CD4-positive, alpha-beta T cell treated with Interferon alpha-2 for 1 hour (primary cell): ENCODE measurements at regions not wholly inside any gene's neighbourhood (a gene's known extent, or its start where the extent isn't known, plus 50 kb on each side); places are given as distances from the start of the nearest gene placed in this dataset.
"Not testable (repeated sequence)": the region's sequence is repeated elsewhere in the genome, so short reads cannot be mapped to it uniquely, and the experiment has no call there.

ENCODE experiments used
- DNase-seq, 2 donors: peaks; one replicate each; pipeline ENCODE4 v3.0.0-alpha.2; 2020 to 2022

GRCh38 chr7:9231630-9232121 lies 798.3 kb downstream of the NXPH1 start:
- no peak for DNase-seq

GRCh38 chr7:9240001-9240400 lies 806.6 kb downstream of the NXPH1 start:
- DNase-seq: no peak

GRCh38 chr7:9241826-9242225 lies 808.4 kb downstream of the NXPH1 start:
- DNase-seq: no peak

GRCh38 chr7:9242636-9243035 lies 809.2 kb downstream of the NXPH1 start:
- no peak for DNase-seq

- DNase-seq: no peak
These were observed 817.5 kb downstream of the NXPH1 start for GRCh38 chr7:9250876-9251275.

GRCh38 chr7:9264395-9264794 lies 831.0 kb downstream of the NXPH1 start:
- no peak for DNase-seq

- DNase-seq: no peak
These were observed 846.7 kb downstream of the NXPH1 start for GRCh38 chr7:9280088-9280487.

- DNase-seq: no peak
These were observed 849.8 kb downstream of the NXPH1 start for GRCh38 chr7:9283246-9283645.

- DNase-seq: no peak
These were observed 869.0 kb downstream of the NXPH1 start for GRCh38 chr7:9302436-9302835.

GRCh38 chr7:9307131-9307530 lies 873.7 kb downstream of the NXPH1 start:
- DNase-seq: no peak

GRCh38 chr7:9324513-9324912 lies 891.1 kb downstream of the NXPH1 start:
- DNase-seq: no peak

- DNase-seq: no peak
These were observed 894.9 kb downstream of the NXPH1 start for GRCh38 chr7:9328296-9328695.

- no peak for DNase-seq
These were observed 916.2 kb downstream of the NXPH1 start for GRCh38 chr7:9349625-9350024.

GRCh38 chr7:9391221-9391620 lies 957.8 kb downstream of the NXPH1 start:
- DNase-seq: no peak

- DNase-seq: no peak
These were observed 958.6 kb downstream of the NXPH1 start for GRCh38 chr7:9391984-9392383.

- DNase-seq: not testable (repeated sequence)
These were observed 971.0 kb downstream of the NXPH1 start for GRCh38 chr7:9404386-9404785.

- no peak for DNase-seq
These were observed 974.4 kb downstream of the NXPH1 start for GRCh38 chr7:9407816-9408215.

GRCh38 chr7:9453521-9453920 lies 1020.1 kb downstream of the NXPH1 start:
- no peak for DNase-seq

- DNase-seq: no peak
These were observed 1055.1 kb downstream of the NXPH1 start for GRCh38 chr7:9488555-9488954.

- no peak for DNase-seq
These were observed 1064.9 kb downstream of the NXPH1 start for GRCh38 chr7:9498303-9498702.

- DNase-seq: no peak
These were observed 1068.9 kb downstream of the NXPH1 start for GRCh38 chr7:9502269-9502668.

- DNase-seq: no peak
These were observed 1071.3 kb downstream of the NXPH1 start for GRCh38 chr7:9504678-9505077.

- DNase-seq: no peak
These were observed 1072.1 kb downstream of the NXPH1 start for GRCh38 chr7:9505516-9505915.

- DNase-seq: no peak
These were observed 1073.9 kb downstream of the NXPH1 start for GRCh38 chr7:9507290-9507689.

GRCh38 chr7:9516662-9517061 lies 1083.3 kb downstream of the NXPH1 start:
- no peak for DNase-seq

GRCh38 chr7:9523579-9523978 lies 1090.2 kb downstream of the NXPH1 start:
- no peak for DNase-seq
